ENCODE measurements at regions not wholly inside any gene's neighbourhood (a gene's known extent, or its start where the extent isn't known, plus 50 kb on each side); places are given as distances from the start of the nearest gene placed in this dataset.

GRCh38 chr4:160485071-160485687, 1382.3 kb downstream of the RAPGEF2 start:
- no peaks in the 10 kb centered on the region for H3K36me3 ChIP-seq
- H3K9me3 ChIP-seq = peaks cover 0 to 8% (median 0%) of the 10 kb centered on the region in 4 donors
- TF ChIP-seq CTCF (IDR thresholded peaks at IDR 0.05) = no peak
- H3K27me3 ChIP-seq = no peaks in the 10 kb centered on the region
- H3K27ac ChIP-seq = no peak overlapping the region
- DNase-seq (ENCODE audit: low spot score in 2 of 2) = no peak
- no peak overlapping the region for H3K4me3 ChIP-seq
- no peaks in the 10 kb centered on the region for H3K4me1 ChIP-seq
- WGBS, 2 donors = 35 to 43% methylated on average over 1 of the region's 1 CpG

GRCh38 chr4:160492181-160492580, 1389.3 kb downstream of the RAPGEF2 start:
- H3K27ac ChIP-seq = no peak overlapping the region
- H3K4me3 ChIP-seq = no peak overlapping the region
- H3K27me3 ChIP-seq = no peaks in the 10 kb centered on the region
- DNase-seq (ENCODE audit: low spot score in 2 of 2) = no peak
- no peaks in the 10 kb centered on the region for H3K4me1 ChIP-seq
- no peaks in the 10 kb centered on the region for H3K9me3 ChIP-seq
- TF ChIP-seq EP300 (IDR thresholded peaks at IDR 0.05) = no peak
- TF ChIP-seq POLR2A (IDR thresholded peaks at IDR 0.05) = no peak
- no peak for TF ChIP-seq CTCF (IDR thresholded peaks at IDR 0.05)
- no peaks in the 10 kb centered on the region for H3K36me3 ChIP-seq

- no peaks in the 10 kb centered on the region for H3K4me1 ChIP-seq
- 91 to 100% methylated on average over 1 of the region's 1 CpG for WGBS, 2 donors
- no peak overlapping the region for H3K27ac ChIP-seq
- H3K36me3 ChIP-seq = no peaks in the 10 kb centered on the region
- DNase-seq (ENCODE audit: low spot score in 2 of 2) = no peak
- H3K4me3 ChIP-seq = no peak overlapping the region
- TF ChIP-seq EP300 (IDR thresholded peaks at IDR 0.05) = no peak
- no peak for TF ChIP-seq CTCF (IDR thresholded peaks at IDR 0.05)
- no peaks in the 10 kb centered on the region for H3K27me3 ChIP-seq
- H3K9me3 ChIP-seq = no peaks in the 10 kb centered on the region
Observed at GRCh38 chr4:160493206-160493605, 1390.3 kb downstream of the RAPGEF2 start.

- H3K4me3 ChIP-seq = no peak overlapping the region
- no peak for DNase-seq (ENCODE audit: low spot score in 2 of 2)
- H3K36me3 ChIP-seq = no peaks in the 10 kb centered on the region
- no peaks in the 10 kb centered on the region for H3K27me3 ChIP-seq
- no peaks in the 10 kb centered on the region for H3K9me3 ChIP-seq
- H3K4me1 ChIP-seq = no peaks in the 10 kb centered on the region
- 60 to 62% methylated on average over 2 of the region's 2 CpGs for WGBS, 2 donors
- TF ChIP-seq EP300 (IDR thresholded peaks at IDR 0.05) (no peak), CTCF (IDR thresholded peaks at IDR 0.05) (no peak), POLR2A (IDR thresholded peaks at IDR 0.05) (no peak)
- H3K27ac ChIP-seq = no peak overlapping the region
Observed at GRCh38 chr4:160495356-160495755, 1392.5 kb downstream of the RAPGEF2 start.

GRCh38 chr4:160498211-160498610, 1395.3 kb downstream of the RAPGEF2 start:
- Histone ChIP-seq H3K27me3 (no peaks in the 10 kb centered on the region), H3K27ac (no peak overlapping the region), H3K4me3 (no peak overlapping the region), H3K36me3 (no peaks in the 10 kb centered on the region), H3K4me1 (no peaks in the 10 kb centered on the region), H3K9me3 (no peaks in the 10 kb centered on the region)
- 74 to 88% methylated on average over 4 of the region's 4 CpGs for WGBS, 2 donors
- DNase-seq (ENCODE audit: low spot score in 2 of 2) = no peak
- no peak for TF ChIP-seq CTCF (IDR thresholded peaks at IDR 0.05)
- TF ChIP-seq POLR2A (IDR thresholded peaks at IDR 0.05) = no peak
- no peak for TF ChIP-seq EP300 (IDR thresholded peaks at IDR 0.05)
